GM21737 (cell line): ENCODE measurements at regions not wholly inside any gene's neighbourhood (a gene's known extent, or its start where the extent isn't known, plus 50 kb on each side); places are given as distances from the start of the nearest gene placed in this dataset.

ENCODE experiments used
- ATAC-seq: cut with Tn5 transposase; IDR thresholded peaks from one replicate; pipeline ENCODE4 v1.9.1; 2021; ENCODE audit warnings: mild to moderate bottlenecking, moderate library complexity; ENCODE audit not compliant: unreplicated experiment

DNA sequence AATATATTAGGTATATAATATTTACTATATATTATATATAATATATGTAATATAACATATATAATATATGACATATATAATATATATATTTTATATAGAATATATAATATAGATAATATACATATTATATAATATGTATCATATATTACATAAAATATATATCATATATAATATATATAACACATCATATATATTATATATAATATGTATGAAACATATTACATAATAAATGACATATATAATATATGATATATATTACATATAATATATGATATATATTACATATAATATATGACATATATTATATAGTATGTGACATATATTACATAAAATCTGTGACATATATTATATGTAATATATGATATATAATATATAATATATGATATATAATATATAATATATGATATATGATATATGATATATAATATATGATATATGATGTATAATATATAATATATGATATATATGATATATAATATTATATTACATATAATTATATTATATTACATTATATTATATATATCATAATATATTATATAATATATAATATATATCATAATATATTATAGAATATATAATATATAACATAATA, 119.5 kb upstream of the RIMBP3 start:
- ATAC-seq: no peak

DNA sequence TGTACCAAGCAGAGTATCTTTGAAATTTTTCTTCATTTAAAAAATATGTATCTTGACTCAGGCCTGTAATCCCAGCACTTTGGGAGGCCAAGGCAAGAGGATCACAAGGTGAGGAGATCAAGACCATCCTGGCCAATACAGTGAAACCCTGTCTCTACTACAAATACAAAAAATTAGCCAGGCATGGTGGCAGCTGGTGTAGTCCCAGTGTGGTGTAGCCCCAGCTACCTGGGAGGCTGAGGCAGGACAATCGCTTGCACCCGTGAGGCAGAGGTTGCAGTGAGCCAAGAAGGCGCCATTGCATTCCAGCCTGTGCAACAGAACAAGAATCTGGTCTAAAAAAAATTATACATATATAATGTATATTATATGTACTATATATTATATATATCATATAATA, 118.7 kb upstream of the RIMBP3 start:
- peak; percentile 100 for ATAC-seq
